ENCODE measurements at regions not wholly inside any gene's neighbourhood (a gene's known extent, or its start where the extent isn't known, plus 50 kb on each side); places are given as distances from the start of the nearest gene placed in this dataset.

GRCh38 chr13:50154697-50155096 lies 139.5 kb downstream of the KCNRG start:
- TF ChIP-seq POLR2AphosphoS5 (IDR thresholded peaks at IDR 0.05) (no peak), POLR2A (IDR thresholded peaks at IDR 0.05) (no peak), CTCF (IDR thresholded peaks at IDR 0.05) (no peak)
